ENCODE measurements at regions not wholly inside any gene's neighbourhood (a gene's known extent, or its start where the extent isn't known, plus 50 kb on each side); places are given as distances from the start of the nearest gene placed in this dataset.

DNA sequence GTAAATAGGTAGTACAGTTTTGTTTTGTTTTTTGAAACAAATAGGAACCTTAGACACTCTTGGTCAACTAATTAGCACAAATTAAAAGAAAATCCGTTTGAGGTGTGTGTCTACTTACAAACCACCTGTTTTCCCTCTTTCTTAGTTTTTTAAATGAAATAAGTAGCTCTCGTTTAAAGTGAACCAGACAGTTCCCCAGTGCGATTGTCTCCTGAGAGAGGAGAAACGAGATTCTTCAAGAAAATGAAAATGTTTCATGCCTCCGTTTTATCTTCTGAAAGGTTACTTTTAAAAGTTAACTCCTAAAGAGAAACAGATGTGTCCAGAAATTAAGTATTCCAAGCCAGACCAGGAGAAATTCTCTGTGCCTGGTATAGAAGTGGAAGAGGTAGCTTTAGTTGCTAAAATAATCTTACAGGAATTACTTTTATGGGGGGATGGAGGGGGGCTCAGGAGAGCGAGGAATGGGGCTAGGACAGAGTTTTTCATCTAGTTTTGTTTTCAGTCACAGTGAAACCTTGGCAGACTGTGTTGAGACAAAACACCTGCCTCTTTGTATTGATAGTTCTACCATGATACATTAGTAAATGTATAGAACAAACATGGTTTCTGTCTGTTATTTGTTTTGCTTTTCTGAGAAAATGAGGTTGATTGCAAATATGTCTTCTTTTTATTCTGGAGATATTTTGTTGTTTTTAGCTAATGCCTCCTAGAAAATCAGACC is 155.1 kb upstream of the CNTN4 start:
- TF ChIP-seq, protein P1, sequence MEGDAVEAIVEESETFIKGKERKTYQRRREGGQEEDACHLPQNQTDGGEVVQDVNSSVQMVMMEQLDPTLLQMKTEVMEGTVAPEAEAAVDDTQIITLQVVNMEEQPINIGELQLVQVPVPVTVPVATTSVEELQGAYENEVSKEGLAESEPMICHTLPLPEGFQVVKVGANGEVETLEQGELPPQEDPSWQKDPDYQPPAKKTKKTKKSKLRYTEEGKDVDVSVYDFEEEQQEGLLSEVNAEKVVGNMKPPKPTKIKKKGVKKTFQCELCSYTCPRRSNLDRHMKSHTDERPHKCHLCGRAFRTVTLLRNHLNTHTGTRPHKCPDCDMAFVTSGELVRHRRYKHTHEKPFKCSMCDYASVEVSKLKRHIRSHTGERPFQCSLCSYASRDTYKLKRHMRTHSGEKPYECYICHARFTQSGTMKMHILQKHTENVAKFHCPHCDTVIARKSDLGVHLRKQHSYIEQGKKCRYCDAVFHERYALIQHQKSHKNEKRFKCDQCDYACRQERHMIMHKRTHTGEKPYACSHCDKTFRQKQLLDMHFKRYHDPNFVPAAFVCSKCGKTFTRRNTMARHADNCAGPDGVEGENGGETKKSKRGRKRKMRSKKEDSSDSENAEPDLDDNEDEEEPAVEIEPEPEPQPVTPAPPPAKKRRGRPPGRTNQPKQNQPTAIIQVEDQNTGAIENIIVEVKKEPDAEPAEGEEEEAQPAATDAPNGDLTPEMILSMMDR (IDR thresholded peaks at IDR 0.05): no peak
- TF ChIP-seq POLR2A (IDR thresholded peaks at IDR 0.05): no peak

All from right lobe of liver (tissue), 4 donors.